ENCODE measurements at regions not wholly inside any gene's neighbourhood (a gene's known extent, or its start where the extent isn't known, plus 50 kb on each side); places are given as distances from the start of the nearest gene placed in this dataset.

DNA sequence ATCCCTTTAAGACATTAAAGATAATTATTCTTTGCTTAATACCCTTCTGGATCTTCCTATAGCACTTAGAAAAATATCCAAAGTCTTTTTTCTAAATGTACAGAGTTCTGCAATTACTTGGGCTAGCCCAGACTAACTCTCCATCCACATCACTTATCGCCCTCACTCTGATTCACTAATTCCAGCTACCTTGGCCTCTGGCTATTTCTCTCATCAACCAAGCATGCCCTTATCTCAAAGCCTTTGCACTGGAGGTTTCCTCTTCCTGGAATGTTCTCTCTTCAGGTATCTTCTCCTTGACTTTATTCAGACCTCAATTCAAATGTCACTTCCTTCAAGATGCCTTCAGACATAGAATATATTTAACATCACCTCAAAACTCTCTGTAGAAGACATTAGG lies 345.1 kb upstream of the SMIM31 start (continued):
- TF ChIP-seq, protein P1, sequence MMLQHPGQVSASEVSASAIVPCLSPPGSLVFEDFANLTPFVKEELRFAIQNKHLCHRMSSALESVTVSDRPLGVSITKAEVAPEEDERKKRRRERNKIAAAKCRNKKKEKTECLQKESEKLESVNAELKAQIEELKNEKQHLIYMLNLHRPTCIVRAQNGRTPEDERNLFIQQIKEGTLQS (IDR thresholded peaks at IDR 0.05; ENCODE audit: insufficient read depth, low read depth, low read length) = no peak
- TF ChIP-seq, protein P2, sequence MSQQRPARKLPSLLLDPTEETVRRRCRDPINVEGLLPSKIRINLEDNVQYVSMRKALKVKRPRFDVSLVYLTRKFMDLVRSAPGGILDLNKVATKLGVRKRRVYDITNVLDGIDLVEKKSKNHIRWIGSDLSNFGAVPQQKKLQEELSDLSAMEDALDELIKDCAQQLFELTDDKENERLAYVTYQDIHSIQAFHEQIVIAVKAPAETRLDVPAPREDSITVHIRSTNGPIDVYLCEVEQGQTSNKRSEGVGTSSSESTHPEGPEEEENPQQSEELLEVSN (IDR thresholded peaks at IDR 0.05) = no peak
- TF ChIP-seq TEAD4 (IDR thresholded peaks at IDR 0.05; ENCODE audit: low read depth, low read length) = no peak
- no peak for TF ChIP-seq SRF (IDR thresholded peaks at IDR 0.05; ENCODE audit: low read depth, low read length)
- no peak for TF ChIP-seq SUZ12 (IDR thresholded peaks at IDR 0.05; ENCODE audit: low read length)

Data from H1 (cell line).